Activated naive CD4-positive, alpha-beta T cell treated with anti-CD3 and anti-CD28 coated beads, Interleukin-2, amount 10 ng/mL, durations not matched to agents 7 days and 5 days (primary cell): ENCODE measurements at regions not wholly inside any gene's neighbourhood (a gene's known extent, or its start where the extent isn't known, plus 50 kb on each side); places are given as distances from the start of the nearest gene placed in this dataset.
"Not testable (repeated sequence)": the region's sequence is repeated elsewhere in the genome, so short reads cannot be mapped to it uniquely, and the experiment has no call there.

Experiments
- CTCF ChIA-PET: fragments of 350-600 bp; sonication (Branson Sonifier 250); formaldehyde crosslinking; loops from one replicate; lab custom pipeline; 2021; ENCODE audit warnings: antibody characterized with exemption; lab: Charles Lee
- DNase-seq: peaks from one replicate; pipeline ENCODE4 v3.0.0-alpha.2; 2020
- H3K27ac Mint-ChIP-seq: one replicate; pipeline ENCODE4 v1.8.0; 2021; ENCODE audit warnings: mild to moderate bottlenecking, moderate library complexity, mixed read lengths
- H3K27me3 Mint-ChIP-seq: one replicate; pipeline ENCODE4 v1.8.0; 2021; ENCODE audit warnings: mild to moderate bottlenecking, mixed read lengths
- H3K36me3 Mint-ChIP-seq: one replicate; pipeline ENCODE4 v1.8.0; 2021; ENCODE audit warnings: mixed read lengths
- H3K4me1 Mint-ChIP-seq: one replicate; pipeline ENCODE4 v1.8.0; 2021; ENCODE audit warnings: mixed read lengths
- H3K4me3 Mint-ChIP-seq: one replicate; pipeline ENCODE4 v1.8.0; 2021; ENCODE audit warnings: mild to moderate bottlenecking, moderate library complexity, mixed read lengths
- H3K9me3 Mint-ChIP-seq: one replicate; pipeline ENCODE4 v1.8.0; 2021; ENCODE audit warnings: mixed read lengths

GRCh38 chr9:65441324-65441920 lies 156.4 kb upstream of the FOXD4L5 start:
- DNase-seq, H3K4me1 Mint-ChIP-seq, H3K27ac Mint-ChIP-seq, H3K36me3 Mint-ChIP-seq, H3K27me3 Mint-ChIP-seq, H3K4me3 Mint-ChIP-seq, CTCF ChIA-PET: not testable (repeated sequence)
- H3K9me3 Mint-ChIP-seq = peaks cover 25% of the 10 kb centered on the region

GRCh38 chr9:65437724-65438123 lies 152.7 kb upstream of the FOXD4L5 start:
- H3K36me3 Mint-ChIP-seq = peaks cover 1% of the 10 kb centered on the region
- CTCF ChIA-PET = no interaction called here

GRCh38 chr9:65435464-65435863 lies 150.5 kb upstream of the FOXD4L5 start:
- Mint-ChIP-seq H3K27ac (no peak overlapping the region), H3K4me3 (no peak overlapping the region), H3K36me3 (peaks cover 6% of the 10 kb centered on the region), H3K27me3 (no peaks in the 10 kb centered on the region), H3K9me3 (peaks cover 41% of the 10 kb centered on the region), H3K4me1 (no peaks in the 10 kb centered on the region)
- no peak for DNase-seq
- CTCF ChIA-PET = no interaction called here

More at GRCh38 chr9:65437724-65438123, 152.7 kb upstream of the FOXD4L5 start:
- Mint-ChIP-seq H3K9me3 (peaks cover 36% of the 10 kb centered on the region), H3K4me1 (no peaks in the 10 kb centered on the region), H3K27ac (no peak overlapping the region), H3K4me3 (no peak overlapping the region), H3K27me3 (no peaks in the 10 kb centered on the region)
- no peak for DNase-seq

DNA sequence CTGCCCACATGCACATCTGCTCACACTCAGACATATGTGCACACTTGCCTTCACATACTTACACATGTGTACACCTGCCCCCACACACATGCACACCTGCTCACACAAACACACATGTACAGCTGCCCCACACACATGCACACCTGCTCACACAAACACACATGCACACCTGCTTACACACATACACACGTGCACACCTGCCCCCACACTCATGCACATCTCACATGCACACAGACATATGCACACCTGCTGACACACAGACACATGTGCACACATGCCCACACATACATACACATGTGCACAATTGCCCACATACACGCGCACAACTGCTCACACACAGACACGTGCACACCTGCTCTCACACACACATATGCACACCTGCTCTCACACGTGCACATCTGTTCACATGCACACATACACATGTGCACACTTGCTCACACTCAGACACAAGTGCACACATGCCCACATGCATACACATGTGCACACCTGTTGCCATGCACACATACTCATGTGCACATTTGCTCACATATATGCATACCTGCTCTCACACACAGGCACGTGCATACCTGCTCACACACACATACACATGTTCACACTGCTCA lies 147.8 kb upstream of the FOXD4L5 start:
- no peaks in the 10 kb centered on the region for H3K27me3 Mint-ChIP-seq
- DNase-seq = no peak
- CTCF ChIA-PET = no interaction called here
- peaks cover 54% of the 10 kb centered on the region for H3K9me3 Mint-ChIP-seq
- H3K36me3 Mint-ChIP-seq = peaks cover 6% of the 10 kb centered on the region
- H3K4me1 Mint-ChIP-seq = no peaks in the 10 kb centered on the region
- no peak overlapping the region for H3K4me3 Mint-ChIP-seq
- no peak overlapping the region for H3K27ac Mint-ChIP-seq

GRCh38 chr9:65432051-65432450 lies 147.0 kb upstream of the FOXD4L5 start:
- Mint-ChIP-seq H3K4me1 (no peaks in the 10 kb centered on the region), H3K27ac (no peak overlapping the region), H3K36me3 (peaks cover 6% of the 10 kb centered on the region), H3K27me3 (no peaks in the 10 kb centered on the region), H3K9me3 (peaks cover 50% of the 10 kb centered on the region), H3K4me3 (no peak overlapping the region)
- CTCF ChIA-PET = no interaction called here
- DNase-seq = no peak

DNA sequence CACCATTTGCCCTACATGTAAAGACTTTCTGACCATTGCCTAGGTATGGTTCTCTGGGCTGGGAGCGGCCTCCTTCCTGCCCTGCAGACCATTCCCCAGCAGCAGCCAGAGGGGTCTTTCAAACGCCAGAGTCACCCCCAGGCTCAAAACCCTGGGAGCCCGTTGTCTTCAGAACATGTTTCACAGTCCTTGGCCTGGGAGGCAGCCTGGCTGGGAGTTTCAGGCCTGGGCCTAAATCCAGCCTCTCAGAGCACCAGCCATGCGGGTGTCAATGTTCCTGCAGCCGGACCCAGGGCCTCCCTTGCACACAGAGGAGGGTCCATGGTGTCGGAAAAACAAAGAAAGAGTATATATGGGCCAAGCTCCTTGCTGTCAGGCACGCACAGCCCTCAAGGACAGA lies 145.2 kb upstream of the FOXD4L5 start:
- CTCF ChIA-PET = no interaction called here
- H3K36me3 Mint-ChIP-seq = peaks cover 10% of the 10 kb centered on the region
- no peak overlapping the region for H3K4me3 Mint-ChIP-seq
- H3K27ac Mint-ChIP-seq = no peak overlapping the region
- H3K27me3 Mint-ChIP-seq = no peaks in the 10 kb centered on the region
- peaks cover 46% of the 10 kb centered on the region for H3K9me3 Mint-ChIP-seq
- H3K4me1 Mint-ChIP-seq = no peaks in the 10 kb centered on the region
- no peak for DNase-seq

GRCh38 chr9:65427361-65427760 lies 142.4 kb upstream of the FOXD4L5 start:
- peaks cover 51% of the 10 kb centered on the region for H3K9me3 Mint-ChIP-seq
- H3K27ac Mint-ChIP-seq, CTCF ChIA-PET, H3K4me3 Mint-ChIP-seq, DNase-seq, H3K27me3 Mint-ChIP-seq, H3K4me1 Mint-ChIP-seq, H3K36me3 Mint-ChIP-seq: not testable (repeated sequence)

DNA sequence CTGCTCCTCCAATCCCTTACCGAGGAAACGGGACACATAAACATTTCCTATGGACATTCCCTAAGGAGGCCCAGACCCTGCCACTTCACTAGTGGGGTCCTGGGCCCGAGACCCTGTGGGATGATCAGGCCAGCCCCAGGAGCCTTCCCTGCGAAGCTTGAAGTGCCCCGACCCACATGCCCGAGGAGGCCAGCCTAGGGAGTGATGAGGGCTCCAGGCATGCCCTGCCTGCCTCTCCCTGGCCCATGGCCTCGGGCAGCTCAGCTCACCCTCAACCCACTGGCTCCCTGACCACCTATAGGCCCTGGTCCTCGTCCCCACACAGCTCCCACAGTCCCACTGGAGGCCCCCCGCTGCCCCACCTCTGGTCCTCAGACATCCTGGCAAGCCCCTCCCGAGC lies 141.8 kb upstream of the FOXD4L5 start:
- H3K27ac Mint-ChIP-seq, H3K4me1 Mint-ChIP-seq, H3K4me3 Mint-ChIP-seq, H3K36me3 Mint-ChIP-seq, CTCF ChIA-PET, H3K27me3 Mint-ChIP-seq, DNase-seq: not testable (repeated sequence)
- H3K9me3 Mint-ChIP-seq = peaks cover 48% of the 10 kb centered on the region

DNA sequence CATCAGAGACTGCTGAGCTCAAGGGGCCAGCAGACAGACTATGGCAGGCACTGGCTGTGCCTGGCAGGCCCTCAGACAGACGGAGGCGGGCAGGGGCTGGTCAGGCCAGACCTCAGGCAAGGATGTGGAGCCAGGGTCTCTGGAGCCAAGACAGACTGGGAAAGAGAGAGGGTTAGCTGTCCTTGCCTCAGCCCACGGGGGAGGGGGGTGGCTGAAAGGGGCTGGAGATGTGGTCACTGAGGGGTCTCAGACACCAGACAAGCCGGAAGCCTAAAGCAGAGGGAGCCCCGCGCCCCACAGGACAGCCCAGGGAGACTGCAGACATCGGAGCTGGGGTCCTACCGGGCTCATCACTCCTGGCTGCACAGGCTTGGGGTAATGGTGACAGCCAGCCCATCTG lies 141.2 kb upstream of the FOXD4L5 start:
- CTCF ChIA-PET = no interaction called here
- H3K4me1 Mint-ChIP-seq = no peaks in the 10 kb centered on the region

GRCh38 chr9:65425183-65425582 lies 140.2 kb upstream of the FOXD4L5 start:
- DNase-seq, H3K27me3 Mint-ChIP-seq, H3K4me3 Mint-ChIP-seq, H3K27ac Mint-ChIP-seq, H3K36me3 Mint-ChIP-seq, H3K4me1 Mint-ChIP-seq, CTCF ChIA-PET: not testable (repeated sequence)
- H3K9me3 Mint-ChIP-seq = peaks cover 54% of the 10 kb centered on the region

More for the DNA sequence above, 141.2 kb upstream of the FOXD4L5 start:
- H3K9me3 Mint-ChIP-seq = peaks cover 51% of the 10 kb centered on the region
- no peak overlapping the region for H3K27ac Mint-ChIP-seq
- peaks cover 4% of the 10 kb centered on the region for H3K36me3 Mint-ChIP-seq
- DNase-seq = no peak
- H3K27me3 Mint-ChIP-seq = no peaks in the 10 kb centered on the region
- no peak overlapping the region for H3K4me3 Mint-ChIP-seq

DNA sequence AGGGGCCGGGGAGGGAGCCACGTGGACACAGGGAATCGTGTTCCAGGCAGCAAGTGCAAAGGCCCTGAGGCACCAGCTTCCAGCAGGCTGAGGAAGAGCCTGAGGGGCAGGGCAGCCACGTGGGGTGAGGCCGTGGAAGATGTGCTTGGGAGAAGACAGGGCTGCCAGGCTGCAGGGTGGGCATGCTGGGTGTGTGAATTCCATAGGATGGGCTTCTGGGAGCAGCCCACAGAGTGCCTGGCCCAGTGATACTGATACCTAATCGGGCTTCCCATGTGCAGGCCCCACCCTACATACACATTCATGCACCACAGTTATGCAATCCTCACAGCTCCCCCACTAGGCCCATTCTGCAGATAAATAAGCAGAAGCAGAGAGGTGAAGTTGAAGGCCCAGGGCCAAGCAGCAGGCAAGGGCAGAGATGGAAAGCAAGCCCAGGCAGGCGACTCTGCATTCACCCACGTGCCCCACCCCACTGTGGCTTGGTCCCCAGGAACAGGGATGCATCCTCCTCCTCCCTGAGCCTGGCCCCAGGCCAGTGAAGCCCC lies 139.5 kb upstream of the FOXD4L5 start:
- peaks cover 53% of the 10 kb centered on the region for H3K9me3 Mint-ChIP-seq
- H3K27ac Mint-ChIP-seq, DNase-seq, H3K36me3 Mint-ChIP-seq, H3K4me3 Mint-ChIP-seq, H3K27me3 Mint-ChIP-seq, CTCF ChIA-PET, H3K4me1 Mint-ChIP-seq: not testable (repeated sequence)

DNA sequence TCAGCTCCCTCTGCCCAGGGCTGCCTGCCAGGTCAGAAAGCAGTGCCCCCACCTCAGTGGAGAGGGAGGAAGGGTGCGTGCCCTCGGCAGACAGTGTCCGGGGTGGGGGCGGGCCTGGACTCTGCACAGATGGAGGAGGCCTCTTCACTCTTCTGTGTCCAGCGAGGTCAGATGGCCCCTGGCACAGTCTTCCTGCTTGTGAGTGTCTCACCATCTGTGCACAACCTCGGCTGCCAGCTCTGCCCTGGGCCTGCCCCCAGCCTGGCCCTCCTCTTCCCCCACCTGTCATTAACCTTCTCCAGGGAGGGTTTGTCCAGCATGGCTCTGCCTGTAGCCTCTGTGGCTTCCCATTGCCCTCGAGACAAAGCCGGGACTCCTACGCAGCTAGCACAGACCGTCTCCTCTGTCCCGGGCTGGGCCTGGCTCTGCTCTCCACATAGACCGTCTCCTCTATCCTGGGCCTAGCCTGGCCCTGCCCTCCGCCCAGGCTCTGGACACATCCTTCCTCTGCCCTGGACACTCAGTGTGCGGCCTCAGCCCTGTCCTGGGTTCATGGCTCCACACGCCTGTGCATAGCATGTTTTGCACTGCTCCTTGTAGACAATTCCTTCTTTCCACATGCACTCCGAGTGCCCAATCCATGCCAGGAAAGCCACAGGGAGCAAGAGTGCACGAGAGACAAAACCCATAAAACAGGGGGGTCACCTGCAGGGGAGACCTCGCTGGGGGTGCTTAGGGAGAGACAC lies 138.9 kb upstream of the FOXD4L5 start:
- DNase-seq, H3K36me3 Mint-ChIP-seq, H3K4me3 Mint-ChIP-seq, H3K27me3 Mint-ChIP-seq, CTCF ChIA-PET, H3K27ac Mint-ChIP-seq, H3K4me1 Mint-ChIP-seq: not testable (repeated sequence)
- peaks cover 48% of the 10 kb centered on the region for H3K9me3 Mint-ChIP-seq

- H3K36me3 Mint-ChIP-seq, H3K4me1 Mint-ChIP-seq, CTCF ChIA-PET, H3K4me3 Mint-ChIP-seq, DNase-seq, H3K27ac Mint-ChIP-seq, H3K27me3 Mint-ChIP-seq: not testable (repeated sequence)
- H3K9me3 Mint-ChIP-seq = peaks cover 44% of the 10 kb centered on the region
Measured at GRCh38 chr9:65422966-65423690, 138.1 kb upstream of the FOXD4L5 start.

GRCh38 chr9:65421486-65421885 lies 136.5 kb upstream of the FOXD4L5 start:
- H3K9me3 Mint-ChIP-seq = peaks cover 48% of the 10 kb centered on the region
- CTCF ChIA-PET, H3K27ac Mint-ChIP-seq, H3K27me3 Mint-ChIP-seq, DNase-seq, H3K36me3 Mint-ChIP-seq, H3K4me3 Mint-ChIP-seq, H3K4me1 Mint-ChIP-seq: not testable (repeated sequence)
